NCI-H2196 treated with DMSO at 0.1 percent for 48 hours (cell line): ENCODE measurements at regions not wholly inside any gene's neighbourhood (a gene's known extent, or its start where the extent isn't known, plus 50 kb on each side); places are given as distances from the start of the nearest gene placed in this dataset.

Experiments
- DNase-seq: peaks from one replicate; lab custom pipeline; 2025; ENCODE audit not compliant: unreplicated experiment; lab: John Stamatoyannopoulos, UW

DNA sequence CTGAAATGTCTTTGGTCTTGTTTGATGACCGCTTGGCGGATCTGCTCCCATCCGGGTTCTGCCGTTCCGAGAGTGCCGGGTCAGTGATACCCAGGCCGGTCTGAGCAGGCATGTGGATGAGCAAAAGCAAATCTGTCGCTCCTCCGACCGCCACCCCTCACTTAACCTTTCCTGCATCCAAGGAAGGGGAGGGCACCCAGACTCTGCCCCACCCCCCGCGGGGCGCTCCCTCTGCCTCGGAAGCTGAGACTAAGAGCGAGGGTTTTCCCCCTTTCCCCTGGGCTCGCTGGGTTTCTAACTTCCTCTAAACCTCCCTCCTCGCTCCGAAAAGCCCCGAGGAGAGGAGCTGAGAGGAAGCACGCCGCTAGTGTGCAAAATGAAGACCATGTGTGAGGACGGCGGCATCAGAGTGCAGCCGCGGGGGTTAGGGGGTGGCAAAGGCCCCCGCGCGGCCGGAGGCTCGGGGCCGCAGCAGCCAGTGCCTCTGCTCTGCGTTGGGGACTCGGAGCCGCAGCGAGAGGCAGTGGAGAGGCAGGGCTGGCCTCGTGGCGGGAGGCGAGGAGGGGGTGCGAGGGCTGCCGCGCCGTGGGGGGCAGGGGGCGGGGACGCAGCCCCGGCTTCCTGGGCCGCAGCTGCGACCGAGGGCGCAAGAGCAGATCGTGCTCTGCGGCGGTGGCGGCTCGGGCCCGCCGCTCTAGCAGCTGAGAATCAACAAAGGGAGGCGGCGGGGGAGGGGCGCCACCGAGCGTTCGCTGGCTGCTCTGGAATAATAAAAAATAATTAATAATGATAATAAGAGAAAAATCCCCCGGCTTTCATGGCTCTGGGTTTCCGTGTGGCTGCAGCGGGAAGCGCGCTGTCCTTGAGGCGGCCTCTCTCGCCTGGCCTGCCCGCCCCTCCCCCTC lies 55.8 kb upstream of the BCOR start:
- no peak for DNase-seq

GRCh38 chrX:40152741-40153344 lies 55.1 kb upstream of the BCOR start:
- no peak for DNase-seq

- DNase-seq, result no peak
Measured at GRCh38 chrX:40152173-40152711, 54.5 kb upstream of the BCOR start.

- DNase-seq, result peak; percentile 33
Measured at GRCh38 chrX:40151211-40152172, 53.7 kb upstream of the BCOR start.

DNA sequence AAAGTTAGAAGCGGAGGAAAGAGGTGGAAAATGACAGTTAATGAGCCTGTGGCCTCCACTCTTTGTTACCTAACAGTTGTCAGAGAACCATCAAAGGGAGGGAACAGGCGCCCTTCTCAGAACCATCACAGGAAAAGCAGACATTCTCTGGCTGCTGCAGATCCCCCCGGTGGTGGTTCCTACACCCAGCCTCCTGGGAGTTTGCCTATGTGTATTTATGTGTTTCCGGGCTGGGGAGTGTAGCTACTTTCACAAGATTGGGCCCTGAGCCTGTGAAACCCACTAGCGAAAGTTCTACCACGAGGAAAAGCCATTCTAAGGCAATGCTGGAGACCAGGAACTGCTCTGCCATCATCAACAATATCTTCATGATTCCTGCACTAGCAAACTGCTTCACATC lies 52.7 kb upstream of the BCOR start:
- DNase-seq, result no peak

- DNase-seq, result no peak
Measured at GRCh38 chrX:40149286-40150175, 51.8 kb upstream of the BCOR start.

- DNase-seq, result no peak
Measured at GRCh38 chrX:40148385-40149285, 50.9 kb upstream of the BCOR start.

DNA sequence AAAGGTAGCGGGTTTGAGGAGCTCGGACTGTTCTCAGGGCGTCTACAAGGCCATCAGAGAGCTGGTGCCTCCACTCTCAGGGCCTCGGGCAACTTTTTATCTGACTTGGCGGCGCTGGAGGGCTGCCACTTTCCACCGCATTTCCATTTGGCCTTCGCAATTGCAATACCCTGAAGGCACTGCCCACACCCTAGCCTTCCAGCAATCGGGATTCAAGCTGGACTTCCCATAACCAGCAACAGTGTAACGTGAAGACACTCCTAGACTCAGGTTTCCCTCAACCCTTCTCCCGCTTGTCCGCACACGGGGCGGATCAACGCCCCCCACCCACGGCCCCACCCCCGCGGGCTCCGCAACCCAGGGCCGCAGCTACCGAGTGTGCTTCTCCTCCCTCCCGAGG lies 50.2 kb upstream of the BCOR start:
- DNase-seq, result no peak
